Vagina (tissue), 2 donors: ENCODE measurements at regions not wholly inside any gene's neighbourhood (a gene's known extent, or its start where the extent isn't known, plus 50 kb on each side); places are given as distances from the start of the nearest gene placed in this dataset.

Experiments
- DNase-seq, 2 donors: peaks; one replicate each; pipeline ENCODE4 v3.0.0-alpha.2; 2017; ENCODE audit errors: extremely low spot score in 2 of 2
- H3K27ac ChIP-seq: fragments of 200-600 bp; sonication (generic); one replicate; pipeline ENCODE4 v1.5.1; 2019
- H3K27me3 ChIP-seq: fragments of 200-600 bp; sonication (generic); one replicate; pipeline ENCODE4 v1.5.1; 2019
- H3K36me3 ChIP-seq, 2 donors: fragments of 200-600 bp; sonication (generic); one replicate each; pipeline ENCODE4 v1.5.1; 2017 to 2019
- H3K4me1 ChIP-seq: fragments of 200-600 bp; sonication (generic); one replicate; pipeline ENCODE4 v1.5.1; 2019
- H3K4me3 ChIP-seq, 2 donors: fragments of 200-600 bp; sonication (generic); 1 replicate in 1 of 2; 2 replicates in 1 of 2; pipeline ENCODE4 v1.5.1; 2016 to 2019
- H3K9me3 ChIP-seq: fragments of 200-600 bp; sonication (generic); one replicate; pipeline ENCODE4 v1.5.1; 2019
- POLR2A ChIP-seq, 2 donors: fragments of 450-650 bp; IDR thresholded peaks; one replicate each; pipeline ENCODE4 v1.6.1; 2017; ENCODE audit warnings: antibody characterized with exemption in 2 of 2, mild to moderate bottlenecking in 2 of 2, moderate library complexity in 2 of 2
- POLR2AphosphoS5 ChIP-seq, 2 donors: sonication (generic); formaldehyde crosslinking; IDR thresholded peaks; one replicate each; pipeline ENCODE4 v1.9.0; 2017; ENCODE audit warnings: antibody characterized with exemption in 2 of 2, mild to moderate bottlenecking in 2 of 2, low read depth in 1 of 2; ENCODE audit not compliant: insufficient read depth in 1 of 2
- intact Hi-C: fragments of 100-400 bp; cut with DNase I; formaldehyde crosslinking; loops from one replicate; pipeline ENCODE4 v1.15.1; 2023
- TF ChIP-seq, protein P1 (sequence below), 3 experiments: fragments of 450-650 bp in 2 of 3; fragments of 200-600 bp in 1 of 3; sonication (generic) in 1 of 3; IDR thresholded peaks; one replicate each; pipeline ENCODE4 v1.5.1; 2017 to 2019; ENCODE audit warnings: antibody characterized with exemption in 3 of 3, mild to moderate bottlenecking in 2 of 3, moderate library complexity in 2 of 3

DNA sequence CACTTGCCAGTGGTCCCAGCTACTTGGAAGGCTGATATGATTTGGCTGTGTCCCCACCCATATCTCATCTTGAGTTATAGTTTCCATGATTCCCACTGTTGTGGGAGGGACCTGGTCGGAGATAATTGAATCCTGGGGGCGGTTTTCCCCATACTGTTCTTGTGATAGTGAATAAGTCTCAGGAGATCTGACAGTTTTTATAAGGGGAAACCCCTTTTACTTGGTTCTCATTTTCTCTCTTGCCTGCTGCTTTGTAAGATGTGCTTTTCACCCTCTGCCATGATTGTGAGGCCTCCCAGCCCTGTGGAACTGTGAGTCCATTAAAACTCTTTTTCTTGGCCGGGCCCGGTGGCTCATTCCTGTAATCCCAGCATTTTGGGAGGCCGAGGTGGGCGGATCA, 265.4 kb upstream of the SPOPL start:
- intact Hi-C loops: no loop called here
- DNase-seq: no peak
- Histone ChIP-seq H3K27me3 (no peaks in the 10 kb centered on the region), H3K4me1 (no peaks in the 10 kb centered on the region), H3K4me3 (no peak overlapping the region), H3K36me3 (no peaks in the 10 kb centered on the region), H3K27ac (no peak overlapping the region), H3K9me3 (no peaks in the 10 kb centered on the region)
- TF ChIP-seq POLR2A (IDR thresholded peaks at IDR 0.05): no peak
- no peak for TF ChIP-seq POLR2AphosphoS5 (IDR thresholded peaks at IDR 0.05; ENCODE audit: insufficient read depth in 1 of 2, low read depth in 1 of 2)

DNA sequence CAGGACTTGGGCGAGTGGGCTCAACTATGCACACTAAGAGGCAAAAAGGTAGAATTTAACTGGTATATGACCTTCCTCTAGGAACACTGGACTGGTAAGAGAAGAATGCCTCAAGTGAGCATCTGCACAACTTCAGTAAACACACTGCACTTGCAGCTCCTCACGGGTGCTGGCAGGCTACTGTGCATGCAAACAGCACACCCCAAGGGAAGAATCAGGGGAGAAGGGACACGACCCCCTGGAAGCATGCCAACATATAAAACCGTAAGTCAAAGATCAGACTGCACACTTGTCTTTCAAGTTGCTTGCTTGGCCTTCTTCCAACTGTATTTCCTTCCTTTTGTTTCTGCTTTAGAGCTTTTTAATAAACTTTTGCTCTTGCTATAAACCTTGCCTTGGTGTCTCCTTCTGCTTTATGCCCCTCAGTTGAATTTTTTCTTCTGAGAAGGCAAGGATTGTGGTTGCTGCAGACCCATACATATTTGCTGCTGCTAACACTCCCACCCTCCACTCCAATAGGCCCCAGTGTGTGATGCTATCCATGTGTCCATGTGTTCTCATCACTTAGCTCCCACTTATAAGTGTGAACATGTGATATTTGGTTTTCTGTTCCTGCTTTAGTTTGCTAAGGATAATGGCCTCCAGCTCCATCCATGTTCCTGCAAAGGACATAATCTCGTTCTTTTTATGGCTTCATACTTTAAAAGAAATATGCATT, 263.7 kb upstream of the SPOPL start:
- Histone ChIP-seq H3K4me3 (no peak overlapping the region), H3K9me3 (no peaks in the 10 kb centered on the region), H3K27me3 (no peaks in the 10 kb centered on the region), H3K36me3 (no peaks in the 10 kb centered on the region), H3K27ac (no peak overlapping the region), H3K4me1 (no peaks in the 10 kb centered on the region)
- no peak for DNase-seq
- TF ChIP-seq POLR2A (IDR thresholded peaks at IDR 0.05) (no peak), POLR2AphosphoS5 (IDR thresholded peaks at IDR 0.05; ENCODE audit: insufficient read depth in 1 of 2, low read depth in 1 of 2) (no peak)
- TF ChIP-seq, protein P1, sequence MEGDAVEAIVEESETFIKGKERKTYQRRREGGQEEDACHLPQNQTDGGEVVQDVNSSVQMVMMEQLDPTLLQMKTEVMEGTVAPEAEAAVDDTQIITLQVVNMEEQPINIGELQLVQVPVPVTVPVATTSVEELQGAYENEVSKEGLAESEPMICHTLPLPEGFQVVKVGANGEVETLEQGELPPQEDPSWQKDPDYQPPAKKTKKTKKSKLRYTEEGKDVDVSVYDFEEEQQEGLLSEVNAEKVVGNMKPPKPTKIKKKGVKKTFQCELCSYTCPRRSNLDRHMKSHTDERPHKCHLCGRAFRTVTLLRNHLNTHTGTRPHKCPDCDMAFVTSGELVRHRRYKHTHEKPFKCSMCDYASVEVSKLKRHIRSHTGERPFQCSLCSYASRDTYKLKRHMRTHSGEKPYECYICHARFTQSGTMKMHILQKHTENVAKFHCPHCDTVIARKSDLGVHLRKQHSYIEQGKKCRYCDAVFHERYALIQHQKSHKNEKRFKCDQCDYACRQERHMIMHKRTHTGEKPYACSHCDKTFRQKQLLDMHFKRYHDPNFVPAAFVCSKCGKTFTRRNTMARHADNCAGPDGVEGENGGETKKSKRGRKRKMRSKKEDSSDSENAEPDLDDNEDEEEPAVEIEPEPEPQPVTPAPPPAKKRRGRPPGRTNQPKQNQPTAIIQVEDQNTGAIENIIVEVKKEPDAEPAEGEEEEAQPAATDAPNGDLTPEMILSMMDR (IDR thresholded peaks at IDR 0.05): no peak
- intact Hi-C loops: no loop called here

DNA sequence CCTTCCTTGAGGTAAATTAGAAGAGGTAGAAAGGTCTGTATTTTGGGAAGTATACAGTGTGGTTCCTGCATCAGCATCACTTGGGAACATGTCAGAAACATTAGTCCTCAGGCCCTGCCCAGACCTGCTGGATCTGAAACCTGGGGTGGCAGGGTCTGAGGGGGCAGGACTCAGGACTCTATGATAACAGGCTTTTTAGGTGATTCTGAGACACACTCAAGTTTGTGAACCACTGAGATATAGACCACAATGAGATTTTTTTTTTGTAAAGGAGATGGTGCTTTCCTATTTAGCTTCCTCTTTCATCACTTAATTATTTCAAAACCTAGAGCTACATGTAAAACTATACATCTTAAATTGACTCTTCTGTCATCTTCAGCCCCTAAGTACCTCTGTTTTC, 262.7 kb upstream of the SPOPL start:
- TF ChIP-seq, protein P1 (IDR thresholded peaks at IDR 0.05): no peak
- TF ChIP-seq POLR2A (IDR thresholded peaks at IDR 0.05) (no peak), POLR2AphosphoS5 (IDR thresholded peaks at IDR 0.05; ENCODE audit: insufficient read depth in 1 of 2, low read depth in 1 of 2) (no peak)
- H3K27me3 ChIP-seq: no peaks in the 10 kb centered on the region
- no peak overlapping the region for H3K27ac ChIP-seq
- H3K4me1 ChIP-seq: no peaks in the 10 kb centered on the region
- H3K4me3 ChIP-seq: no peak overlapping the region
- intact Hi-C loops: no loop called here
- H3K36me3 ChIP-seq: no peaks in the 10 kb centered on the region
- H3K9me3 ChIP-seq: no peaks in the 10 kb centered on the region
- no peak for DNase-seq

DNA sequence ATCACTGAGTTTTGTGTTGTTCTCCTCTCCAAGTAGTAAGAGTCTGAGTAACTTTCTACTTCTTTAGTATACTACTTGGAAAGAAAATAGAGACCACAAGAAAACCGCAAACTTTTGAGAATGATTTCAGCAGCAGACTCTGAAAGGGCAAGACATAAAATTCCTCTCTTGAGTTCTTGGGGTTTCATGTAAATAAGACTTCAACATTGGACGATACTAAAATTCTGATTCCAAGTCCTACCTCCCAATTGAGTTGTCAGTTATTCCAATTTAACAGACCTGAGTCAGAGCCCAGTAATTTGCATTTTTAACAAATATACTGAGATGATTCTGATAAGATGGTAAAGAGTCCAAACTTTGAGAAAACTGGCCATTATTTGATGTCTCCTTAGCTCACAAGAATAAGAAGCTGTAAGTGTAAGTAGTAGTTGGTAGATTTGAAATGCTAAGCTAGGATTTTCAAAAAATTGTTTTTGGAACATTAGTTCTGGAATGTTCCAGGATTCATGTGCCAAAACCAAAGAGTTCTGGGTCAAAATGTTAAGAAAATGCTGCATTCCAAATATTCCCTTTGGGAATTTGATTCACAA, 261.6 kb upstream of the SPOPL start:
- no peak for DNase-seq
- TF ChIP-seq, protein P1 (IDR thresholded peaks at IDR 0.05): no peak
- no peak for TF ChIP-seq POLR2AphosphoS5 (IDR thresholded peaks at IDR 0.05; ENCODE audit: insufficient read depth in 1 of 2, low read depth in 1 of 2)
- TF ChIP-seq POLR2A (IDR thresholded peaks at IDR 0.05): no peak
- Histone ChIP-seq H3K36me3 (no peaks in the 10 kb centered on the region), H3K4me3 (no peak overlapping the region), H3K4me1 (no peaks in the 10 kb centered on the region), H3K27me3 (no peaks in the 10 kb centered on the region), H3K9me3 (no peaks in the 10 kb centered on the region), H3K27ac (no peak overlapping the region)
- intact Hi-C loops: no loop called here

DNA sequence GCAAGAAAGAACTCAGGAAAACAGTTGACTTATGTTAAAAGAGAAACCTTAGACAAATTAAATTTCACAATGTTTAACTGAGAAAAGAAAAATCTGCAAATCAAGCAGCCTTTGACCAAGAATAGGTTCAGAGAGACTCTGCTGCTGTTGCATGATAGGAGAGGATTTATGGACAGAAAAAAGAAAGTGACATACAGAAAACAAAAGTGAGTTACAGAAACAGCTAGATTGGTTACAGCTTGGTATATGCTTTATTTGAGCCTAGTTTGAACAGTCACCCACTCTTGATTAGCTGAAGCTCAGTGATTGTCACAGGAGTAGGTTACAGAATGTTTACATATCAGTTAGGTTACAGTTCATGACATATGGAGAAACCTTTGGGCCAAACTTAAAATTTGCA, 258.2 kb upstream of the SPOPL start:
- no peaks in the 10 kb centered on the region for H3K4me1 ChIP-seq
- no peak for DNase-seq
- intact Hi-C loops: no loop called here

More for the DNA sequence above, 258.2 kb upstream of the SPOPL start:
- Histone ChIP-seq H3K4me3 (no peak overlapping the region), H3K36me3 (no peaks in the 10 kb centered on the region), H3K9me3 (no peaks in the 10 kb centered on the region), H3K27me3 (no peaks in the 10 kb centered on the region), H3K27ac (no peak overlapping the region)
- TF ChIP-seq POLR2AphosphoS5 (IDR thresholded peaks at IDR 0.05; ENCODE audit: insufficient read depth in 1 of 2, low read depth in 1 of 2) (no peak), POLR2A (IDR thresholded peaks at IDR 0.05) (no peak)
- TF ChIP-seq, protein P1 (IDR thresholded peaks at IDR 0.05): no peak
